A549 (cell line): ENCODE measurements at regions not wholly inside any gene's neighbourhood (a gene's known extent, or its start where the extent isn't known, plus 50 kb on each side); places are given as distances from the start of the nearest gene placed in this dataset.

Source experiments
- ATAC-seq, 2 experiments: fragments of 200-7000 bp in 1 of 2; fragments of >200 bp in 1 of 2; cut with Nextera tagmentation in 1 of 2; cut with Tn5 transposase in 1 of 2; 3 replicates each; pipeline versions ENCODE4 v1.8.0 to v1.9.1; 2018 to 2020; ENCODE audit warnings: mild to moderate bottlenecking in 1 of 2, moderate library complexity in 1 of 2
- CTCF ChIA-PET: fragments of 300-600 bp; sonication (Branson Sonifier 250); formaldehyde crosslinking; extraction: SDS; loops from one replicate; lab custom pipeline; 2021; ENCODE audit warnings: antibody characterized with exemption, inconsistent platforms; lab: Yijun Ruan, JAX
- POLR2A ChIA-PET: fragments of 350-600 bp; formaldehyde crosslinking; extraction: SDS; loops from one replicate; lab custom pipeline; 2021; ENCODE audit warnings: antibody characterized with exemption, inconsistent platforms; lab: Yijun Ruan, JAX
- DNase-seq, 2 experiments: peaks; one replicate each; pipeline versions ENCODE4 v3.0.0 to v3.0.0-alpha.2; 2011 to 2016; ENCODE audit warnings: low read depth in 1 of 2, low spot score in 1 of 2
- FAIRE-seq: peaks from 2 replicates; lab custom pipeline; 2011; peaks lifted over from hg19 to GRCh38; lab: Jason Lieb, UNC
- H3K27ac ChIP-seq, 2 experiments: fragments of >200 bp; sonication (Bioruptor Twin); formaldehyde crosslinking; 3 replicates each; pipeline ENCODE4 v1.5.1; 2016 to 2017
- H3K4me1 ChIP-seq: fragments of >200 bp; sonication (Bioruptor Twin); formaldehyde crosslinking; 3 replicates; pipeline ENCODE4 v1.6.1; 2016
- H3K4me2 ChIP-seq: fragments of >200 bp; sonication (Bioruptor Twin); formaldehyde crosslinking; 3 replicates; pipeline ENCODE4 v1.6.1; 2016
- H3K4me3 ChIP-seq: fragments of >200 bp; sonication (Bioruptor Twin); formaldehyde crosslinking; 3 replicates; pipeline ENCODE4 v1.5.1; 2016
- H3K9me3 ChIP-seq: fragments of >200 bp; sonication (Bioruptor Twin); formaldehyde crosslinking; 3 replicates; pipeline ENCODE4 v1.6.1; 2016
- BHLHE40 ChIP-seq: IDR thresholded peaks from 2 replicates; pipeline ENCODE4 v1.6.1; 2012; ENCODE audit warnings: low read depth, low read length, inconsistent platforms
- CBX8 ChIP-seq: fragments of 200-600 bp; sonication (generic); IDR thresholded peaks from 2 replicates; pipeline ENCODE4 v1.6.1; 2016
- CHD4 ChIP-seq: fragments of 200-600 bp; sonication (generic); IDR thresholded peaks from 2 replicates; pipeline ENCODE4 v1.6.1; 2016; ENCODE audit warnings: antibody characterized with exemption, mild to moderate bottlenecking, borderline replicate concordance
- EHF ChIP-seq: fragments of 250-450 bp; sonication (Bioruptor Pico); IDR thresholded peaks from 2 replicates; pipeline ENCODE4 v1.5.0; 2020; ENCODE audit warnings: mild to moderate bottlenecking
- EHMT2 ChIP-seq: fragments of 200-600 bp; sonication (generic); IDR thresholded peaks from 2 replicates; pipeline ENCODE4 v1.6.1; 2016; ENCODE audit warnings: antibody characterized with exemption, low read depth, mild to moderate bottlenecking, moderate library complexity
- HDAC2 ChIP-seq: fragments of 200-600 bp; sonication (generic); IDR thresholded peaks from 2 replicates; pipeline ENCODE4 v1.6.1; 2016
- HEYL ChIP-seq: fragments of 250-450 bp; sonication (Bioruptor Pico); IDR thresholded peaks from 2 replicates; pipeline ENCODE4 v1.8.0; 2021; ENCODE audit warnings: mild to moderate bottlenecking, moderate library complexity
- HOXA7 ChIP-seq: fragments of 250-450 bp; sonication (Bioruptor Pico); IDR thresholded peaks from 2 replicates; pipeline ENCODE4 v1.5.0; 2020; ENCODE audit warnings: mild to moderate bottlenecking, moderate library complexity
- HOXB13 ChIP-seq: fragments of 250-450 bp; sonication (Bioruptor Pico); IDR thresholded peaks from 2 replicates; pipeline ENCODE4 v1.5.0; 2020; ENCODE audit warnings: low read depth, mild to moderate bottlenecking, moderate library complexity
- JUN ChIP-seq, 2 experiments: fragments of >200 bp; sonication (Bioruptor Twin); formaldehyde crosslinking; IDR thresholded peaks; 2 replicates in 1 of 2; 3 replicates in 1 of 2; pipeline ENCODE4 v1.6.1; 2016 to 2017
- JUNB ChIP-seq: fragments of >200 bp; sonication (Bioruptor Twin); formaldehyde crosslinking; IDR thresholded peaks from 2 replicates; pipeline ENCODE4 v1.6.1; 2016
- MAZ ChIP-seq: fragments of 150-350 bp; IDR thresholded peaks from 2 replicates; pipeline ENCODE4 v1.6.1; 2014; ENCODE audit warnings: antibody characterized with exemption, low read depth, low read length, borderline replicate concordance
- NFE2L2 ChIP-seq: fragments of 150-350 bp; conservative IDR thresholded peaks from 2 replicates; pipeline ENCODE4 v1.6.1; 2014; ENCODE audit warnings: low read length
- NR3C1 ChIP-seq: fragments of >200 bp; sonication (Bioruptor Twin); formaldehyde crosslinking; IDR thresholded peaks from 3 replicates; pipeline ENCODE4 v1.6.1; 2017
- PHF8 ChIP-seq: fragments of 200-600 bp; sonication (generic); IDR thresholded peaks from 2 replicates; pipeline ENCODE4 v1.6.1; 2016; ENCODE audit warnings: low read depth, mild to moderate bottlenecking, antibody characterized with exemption, moderate library complexity, borderline replicate concordance
- POLR2A ChIP-seq: IDR thresholded peaks from 2 replicates; pipeline ENCODE4 v1.6.1; 2012; ENCODE audit warnings: mild to moderate bottlenecking, low read length
- RARB ChIP-seq: fragments of 250-450 bp; sonication (Bioruptor Pico); IDR thresholded peaks from 2 replicates; pipeline ENCODE4 v1.8.0; 2021; ENCODE audit warnings: mild to moderate bottlenecking, moderate library complexity
- RFX5 ChIP-seq: fragments of 450-650 bp; IDR thresholded peaks from 2 replicates; pipeline ENCODE4 v1.7.1; 2014; ENCODE audit warnings: antibody characterized with exemption, mild to moderate bottlenecking, moderate library complexity
- SREBF2 ChIP-seq: fragments of 450-650 bp; IDR thresholded peaks from 2 replicates; pipeline ENCODE4 v1.6.1; 2014; ENCODE audit warnings: mild to moderate bottlenecking, moderate library complexity
- ZFP36 ChIP-seq: fragments of 450-650 bp; IDR thresholded peaks from 2 replicates; pipeline ENCODE4 v1.6.1; 2014; ENCODE audit warnings: borderline replicate concordance; ENCODE audit not compliant: partially characterized antibody
- ZSCAN20 ChIP-seq: fragments of 250-450 bp; sonication (Bioruptor Pico); IDR thresholded peaks from 2 replicates; pipeline ENCODE4 v1.8.0; 2022; ENCODE audit warnings: mild to moderate bottlenecking, moderate library complexity
- WGBS: methylation state at CpG from one replicate; pipeline ENCODE4 v1.1.6; 2017; ENCODE audit errors: missing lambda C conversion rate; 5-methylcytosine and 5-hydroxymethylcytosine counted together
- TF ChIP-seq, protein P1 (sequence below): fragments of 250-450 bp; sonication (Bioruptor Pico); IDR thresholded peaks from 2 replicates; pipeline ENCODE4 v1.5.0; 2021; ENCODE audit warnings: mild to moderate bottlenecking, moderate library complexity, borderline replicate concordance
- TF ChIP-seq, protein P2 (sequence below): fragments of 150-350 bp; IDR thresholded peaks from 2 replicates; pipeline ENCODE4 v1.6.1; 2014; ENCODE audit warnings: low read depth, mild to moderate bottlenecking, low read length
- TF ChIP-seq, protein P3 (sequence below): IDR thresholded peaks from 2 replicates; pipeline ENCODE4 v1.6.1; 2012
- TF ChIP-seq, protein P4 (sequence below): fragments of >200 bp; sonication (Bioruptor Twin); formaldehyde crosslinking; IDR thresholded peaks from 2 replicates; pipeline ENCODE4 v1.6.1; 2016
- TF ChIP-seq, protein P5 (sequence below): fragments of >200 bp; sonication (Bioruptor Twin); formaldehyde crosslinking; IDR thresholded peaks from 3 replicates; pipeline ENCODE4 v1.6.1; 2016

DNA sequence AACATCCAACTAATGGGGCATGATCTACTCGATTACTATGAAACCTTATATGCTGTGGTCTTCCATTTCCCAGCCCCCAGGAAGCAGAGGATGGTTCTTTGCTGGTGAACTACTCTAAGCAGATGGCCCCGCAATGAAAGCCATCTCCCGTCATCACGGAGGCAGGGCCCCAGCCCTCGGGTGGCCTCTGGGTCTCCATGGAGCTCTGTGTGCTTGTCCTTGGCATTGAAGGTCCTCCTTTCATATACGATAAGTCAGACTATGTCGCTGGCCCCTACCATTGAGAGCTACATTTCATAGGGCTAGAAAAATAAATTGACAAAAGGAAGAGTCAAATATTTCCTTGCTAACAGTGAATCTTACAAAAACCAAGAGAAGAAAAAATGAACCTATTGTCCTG is 416.8 kb downstream of the CMPK2 start:
- CTCF ChIA-PET = no interaction called here
- TF ChIP-seq HDAC2 (no peak), NFE2L2 (no peak), RFX5 (no peak), RARB (CRISPR knock-in tag) (no peak), SREBF2 (no peak), ZSCAN20 (CRISPR knock-in tag) (no peak), HEYL (no peak), JUNB (no peak)
- TF ChIP-seq, protein P1, sequence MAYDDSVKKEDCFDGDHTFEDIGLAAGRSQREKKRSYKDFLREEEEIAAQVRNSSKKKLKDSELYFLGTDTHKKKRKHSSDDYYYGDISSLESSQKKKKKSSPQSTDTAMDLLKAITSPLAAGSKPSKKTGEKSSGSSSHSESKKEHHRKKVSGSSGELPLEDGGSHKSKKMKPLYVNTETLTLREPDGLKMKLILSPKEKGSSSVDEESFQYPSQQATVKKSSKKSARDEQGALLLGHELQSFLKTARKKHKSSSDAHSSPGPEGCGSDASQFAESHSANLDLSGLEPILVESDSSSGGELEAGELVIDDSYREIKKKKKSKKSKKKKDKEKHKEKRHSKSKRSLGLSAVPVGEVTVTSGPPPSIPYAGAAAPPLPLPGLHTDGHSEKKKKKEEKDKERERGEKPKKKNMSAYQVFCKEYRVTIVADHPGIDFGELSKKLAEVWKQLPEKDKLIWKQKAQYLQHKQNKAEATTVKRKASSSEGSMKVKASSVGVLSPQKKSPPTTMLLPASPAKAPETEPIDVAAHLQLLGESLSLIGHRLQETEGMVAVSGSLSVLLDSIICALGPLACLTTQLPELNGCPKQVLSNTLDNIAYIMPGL = no peak
- TF ChIP-seq, protein P2, sequence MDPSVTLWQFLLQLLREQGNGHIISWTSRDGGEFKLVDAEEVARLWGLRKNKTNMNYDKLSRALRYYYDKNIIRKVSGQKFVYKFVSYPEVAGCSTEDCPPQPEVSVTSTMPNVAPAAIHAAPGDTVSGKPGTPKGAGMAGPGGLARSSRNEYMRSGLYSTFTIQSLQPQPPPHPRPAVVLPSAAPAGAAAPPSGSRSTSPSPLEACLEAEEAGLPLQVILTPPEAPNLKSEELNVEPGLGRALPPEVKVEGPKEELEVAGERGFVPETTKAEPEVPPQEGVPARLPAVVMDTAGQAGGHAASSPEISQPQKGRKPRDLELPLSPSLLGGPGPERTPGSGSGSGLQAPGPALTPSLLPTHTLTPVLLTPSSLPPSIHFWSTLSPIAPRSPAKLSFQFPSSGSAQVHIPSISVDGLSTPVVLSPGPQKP = no peak
- TF ChIP-seq, protein P3, sequence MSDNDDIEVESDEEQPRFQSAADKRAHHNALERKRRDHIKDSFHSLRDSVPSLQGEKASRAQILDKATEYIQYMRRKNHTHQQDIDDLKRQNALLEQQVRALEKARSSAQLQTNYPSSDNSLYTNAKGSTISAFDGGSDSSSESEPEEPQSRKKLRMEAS = no peak
- TF ChIP-seq, protein P4, sequence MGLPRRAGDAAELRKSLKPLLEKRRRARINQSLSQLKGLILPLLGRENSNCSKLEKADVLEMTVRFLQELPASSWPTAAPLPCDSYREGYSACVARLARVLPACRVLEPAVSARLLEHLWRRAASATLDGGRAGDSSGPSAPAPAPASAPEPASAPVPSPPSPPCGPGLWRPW = no peak
- FAIRE-seq = no peak
- POLR2A ChIA-PET = no interaction called here
- DNase-seq = no peak
- Histone ChIP-seq H3K4me2 (no peak overlapping the region), H3K4me1 (no peaks in the 10 kb centered on the region), H3K9me3 (no peaks in the 10 kb centered on the region; the same call in 2 of the 3 replicates), H3K27ac (no peak overlapping the region), H3K4me3 (no peak overlapping the region)
- WGBS = 10% methylated on average over 5 of the region's 7 CpGs
- no peak for ATAC-seq

DNA sequence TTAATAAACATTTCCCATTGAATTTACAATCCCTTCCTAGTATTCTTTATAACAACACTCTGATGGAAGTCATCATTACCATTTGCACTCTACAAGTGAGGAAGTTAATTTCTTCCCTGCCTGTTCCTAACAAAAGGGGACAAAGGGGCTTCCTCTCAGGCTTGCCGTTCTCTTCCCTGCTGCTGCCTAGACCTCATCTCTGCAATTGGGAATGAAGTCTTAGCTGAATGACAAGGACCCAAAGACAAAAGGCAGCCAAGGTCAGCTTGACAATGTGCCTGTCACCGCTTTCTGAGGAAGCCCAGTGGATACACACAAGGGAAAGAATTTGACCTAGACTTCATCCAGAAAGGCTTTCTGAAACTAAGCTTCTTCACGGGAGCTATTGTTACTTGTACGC is 416.4 kb downstream of the CMPK2 start:
- TF ChIP-seq EHMT2 (no peak), HOXB13 (no peak), JUN (IDR thresholded peaks at IDR 0.05) (no peak), HOXA7 (CRISPR knock-in tag) (no peak), EHF (CRISPR knock-in tag) (no peak), BHLHE40 (no peak), CBX8 (no peak), MAZ (no peak), CHD4 (no peak), POLR2A (no peak), PHF8 (no peak), ZFP36 (no peak), RARB (CRISPR knock-in tag) (no peak), HDAC2 (no peak), NR3C1 (no peak)
- TF ChIP-seq, protein P5, sequence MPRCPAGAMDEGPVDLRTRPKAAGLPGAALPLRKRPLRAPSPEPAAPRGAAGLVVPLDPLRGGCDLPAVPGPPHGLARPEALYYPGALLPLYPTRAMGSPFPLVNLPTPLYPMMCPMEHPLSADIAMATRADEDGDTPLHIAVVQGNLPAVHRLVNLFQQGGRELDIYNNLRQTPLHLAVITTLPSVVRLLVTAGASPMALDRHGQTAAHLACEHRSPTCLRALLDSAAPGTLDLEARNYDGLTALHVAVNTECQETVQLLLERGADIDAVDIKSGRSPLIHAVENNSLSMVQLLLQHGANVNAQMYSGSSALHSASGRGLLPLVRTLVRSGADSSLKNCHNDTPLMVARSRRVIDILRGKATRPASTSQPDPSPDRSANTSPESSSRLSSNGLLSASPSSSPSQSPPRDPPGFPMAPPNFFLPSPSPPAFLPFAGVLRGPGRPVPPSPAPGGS = no peak
- Histone ChIP-seq H3K27ac (no peak overlapping the region), H3K4me3 (no peak overlapping the region), H3K9me3 (no peaks in the 10 kb centered on the region; the same call in 2 of the 3 replicates), H3K4me2 (no peak overlapping the region), H3K4me1 (no peaks in the 10 kb centered on the region)
- ATAC-seq = no peak
- FAIRE-seq = no peak
- ChIA-PET CTCF (interaction anchor here (1.0 kb wide), 1 partner anchor 10 kb away, joined by 5 read pairs; no protein-coding TSS in a partner anchor), POLR2A (no interaction called here)
- no peak for DNase-seq
- WGBS = 36% methylated on average over 4 of the region's 4 CpGs
